GM12873 (cell line): ENCODE measurements at regions not wholly inside any gene's neighbourhood (a gene's known extent, or its start where the extent isn't known, plus 50 kb on each side); places are given as distances from the start of the nearest gene placed in this dataset.

Source experiments
- CTCF ChIP-seq: IDR thresholded peaks from 2 replicates; pipeline ENCODE4 v1.5.1; 2012; ENCODE audit warnings: low read depth, mild to moderate bottlenecking, moderate library complexity, low read length, control low read depth; ENCODE audit not compliant: insufficient read depth; ENCODE audit errors: missing control alignments

- no peak for TF ChIP-seq CTCF
Observed at GRCh38 chr12:131551675-131552491, 159.0 kb upstream of the SFSWAP start.

GRCh38 chr12:131552492-131552863, 158.4 kb upstream of the SFSWAP start:
- TF ChIP-seq CTCF = no peak

- no peak for TF ChIP-seq CTCF
Observed at GRCh38 chr12:131553096-131553777, 157.7 kb upstream of the SFSWAP start.

- TF ChIP-seq CTCF = no peak
Observed at GRCh38 chr12:131555197-131555846, 155.6 kb upstream of the SFSWAP start.

- no peak for TF ChIP-seq CTCF
Observed at GRCh38 chr12:131555866-131556265, 155.0 kb upstream of the SFSWAP start.

GRCh38 chr12:131557078-131557709, 153.7 kb upstream of the SFSWAP start:
- no peak for TF ChIP-seq CTCF
